ENCODE measurements at regions not wholly inside any gene's neighbourhood (a gene's known extent, or its start where the extent isn't known, plus 50 kb on each side); places are given as distances from the start of the nearest gene placed in this dataset.
"Not testable (repeated sequence)": the region's sequence is repeated elsewhere in the genome, so short reads cannot be mapped to it uniquely, and the experiment has no call there.

- no peaks in the 10 kb centered on the region for H3K27me3 ChIP-seq (ENCODE audit: control insufficient read depth, insufficient read depth, low read length)
- in situ Hi-C loops (cut with HindIII; ENCODE audit: low pct_unique_long_range_greater_than_20kb, low sequenced_read_pairs) (no loop called here), intact Hi-C loops (cut with micrococcal nuclease; ENCODE audit: unreplicated experiment) (loop anchor here (10.0 kb wide), 1 partner anchor 153 kb away; no protein-coding TSS in a partner anchor)
- TF ChIP-seq REST (IDR thresholded peaks at IDR 0.05; ENCODE audit: insufficient read depth in 1 of 2, low read depth in 2 of 2, low read length in 1 of 2), result no peak
- no peak for TF ChIP-seq TCF7L2 (IDR thresholded peaks at IDR 0.05; ENCODE audit: low read depth, low read length)
- no peak for TF ChIP-seq SIN3A (IDR thresholded peaks at IDR 0.05; ENCODE audit: borderline replicate concordance, insufficient read depth, low read depth, low read length)
- no peak for TF ChIP-seq POLR2AphosphoS5 (IDR thresholded peaks at IDR 0.05; ENCODE audit: low read depth, low read length)
- TF ChIP-seq CTCF (IDR thresholded peaks at IDR 0.05), result no peak
- DNase-seq (ENCODE audit: low read depth, low spot score) (no peak), ATAC-seq (no peak)
- no peaks in the 10 kb centered on the region for H3K36me3 ChIP-seq (ENCODE audit: control insufficient read depth, insufficient read depth, low read length)
- H3K4me1 ChIP-seq (ENCODE audit: control insufficient read depth, insufficient read depth, low read length), result no peaks in the 10 kb centered on the region
- no TSS peak for BruUV-seq (replicated peaks)
- ChIA-PET POLR2A (no interaction called here), CTCF (no interaction called here)
- H3K4me3 ChIP-seq (ENCODE audit: low read depth in 2 of 2, low read length in 2 of 2), result no peak overlapping the region
- no peak overlapping the region; the same call in 1 of the 2 replicates for H3K27ac ChIP-seq (ENCODE audit: low read length)
- no peaks in the 10 kb centered on the region for H3K9me3 ChIP-seq (ENCODE audit: control insufficient read depth, insufficient read depth, low read depth, low read length)
Measured at GRCh38 chr5:26487553-26487952, 550.8 kb downstream of the CDH9 start.

GRCh38 chr5:26486631-26487030, 551.8 kb downstream of the CDH9 start:
- TF ChIP-seq SIN3A (IDR thresholded peaks at IDR 0.05; ENCODE audit: borderline replicate concordance, insufficient read depth, low read depth, low read length) (no peak), TCF7L2 (IDR thresholded peaks at IDR 0.05; ENCODE audit: low read depth, low read length) (no peak), CTCF (IDR thresholded peaks at IDR 0.05) (no peak), REST (IDR thresholded peaks at IDR 0.05; ENCODE audit: insufficient read depth in 1 of 2, low read depth in 2 of 2, low read length in 1 of 2) (no peak), POLR2AphosphoS5 (IDR thresholded peaks at IDR 0.05; ENCODE audit: low read depth, low read length) (no peak)
- H3K4me1 ChIP-seq (ENCODE audit: control insufficient read depth, insufficient read depth, low read length), result no peaks in the 10 kb centered on the region
- CTCF ChIA-PET, result no interaction called here
- POLR2A ChIA-PET, result no interaction called here
- no peaks in the 10 kb centered on the region for H3K27me3 ChIP-seq (ENCODE audit: control insufficient read depth, insufficient read depth, low read length)
- in situ Hi-C loops (cut with HindIII; ENCODE audit: low pct_unique_long_range_greater_than_20kb, low sequenced_read_pairs), result no loop called here
- no peaks in the 10 kb centered on the region for H3K36me3 ChIP-seq (ENCODE audit: control insufficient read depth, insufficient read depth, low read length)
- H3K27ac ChIP-seq (ENCODE audit: low read length), result no peak overlapping the region
- intact Hi-C loops (cut with micrococcal nuclease; ENCODE audit: unreplicated experiment), result loop anchor here (10.0 kb wide), 1 partner anchor 152 kb away; no protein-coding TSS in a partner anchor
- H3K9me3 ChIP-seq (ENCODE audit: control insufficient read depth, insufficient read depth, low read depth, low read length), result no peaks in the 10 kb centered on the region
- no peak for DNase-seq (ENCODE audit: low read depth, low spot score)
- no peak overlapping the region for H3K4me3 ChIP-seq (ENCODE audit: low read depth in 2 of 2, low read length in 2 of 2)
- no TSS peak for BruUV-seq (replicated peaks)
- no peak for ATAC-seq

DNA sequence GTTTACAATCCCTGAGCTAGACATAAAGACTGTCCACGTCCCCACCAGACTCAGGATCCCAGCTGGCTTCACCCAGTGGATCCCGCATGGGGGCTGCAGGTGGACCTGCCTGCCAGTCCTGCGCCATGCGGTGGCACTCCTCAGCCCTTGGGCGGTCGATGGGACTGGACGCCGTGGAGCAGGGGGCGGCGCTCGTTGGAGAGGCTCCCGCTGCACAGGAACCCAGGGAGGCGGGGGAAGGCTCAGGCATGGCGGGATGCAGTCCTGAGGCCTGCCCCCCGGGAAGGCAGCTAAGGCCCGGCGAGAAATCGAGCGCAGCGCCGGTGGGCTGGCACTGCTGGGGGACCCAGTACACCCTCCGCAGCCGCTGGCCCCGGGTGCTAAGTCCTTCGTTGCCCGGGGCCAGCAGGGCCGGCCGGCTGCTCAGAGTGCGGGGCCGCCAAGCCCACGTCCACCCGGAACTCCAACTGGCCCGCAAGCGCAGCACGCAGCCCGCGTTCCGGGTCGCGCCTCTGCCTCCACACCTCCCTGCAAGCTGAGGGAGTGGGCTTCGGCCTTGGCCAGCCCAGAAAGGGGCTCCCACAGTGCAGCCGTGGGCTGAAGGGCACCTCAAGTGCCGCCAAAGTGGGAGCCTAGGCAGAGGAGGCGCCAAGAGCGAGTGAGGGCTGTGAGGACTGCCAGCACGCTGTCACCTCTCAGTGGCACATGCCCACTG, 553.1 kb downstream of the CDH9 start:
- DNase-seq (ENCODE audit: low read depth, low spot score); H3K27me3 ChIP-seq (ENCODE audit: control insufficient read depth, insufficient read depth, low read length); BruUV-seq (replicated peaks); H3K36me3 ChIP-seq (ENCODE audit: control insufficient read depth, insufficient read depth, low read length); in situ Hi-C loops (cut with HindIII; ENCODE audit: low pct_unique_long_range_greater_than_20kb, low sequenced_read_pairs); H3K4me3 ChIP-seq (ENCODE audit: low read depth in 2 of 2, low read length in 2 of 2); POLR2A ChIA-PET; H3K27ac ChIP-seq (ENCODE audit: low read length); CTCF ChIA-PET; H3K4me1 ChIP-seq (ENCODE audit: control insufficient read depth, insufficient read depth, low read length); H3K9me3 ChIP-seq (ENCODE audit: control insufficient read depth, insufficient read depth, low read depth, low read length); ATAC-seq: not testable (repeated sequence)
- intact Hi-C loops (cut with micrococcal nuclease; ENCODE audit: unreplicated experiment), result loop anchor here (10.0 kb wide), 1 partner anchor 151 kb away; no protein-coding TSS in a partner anchor
